ENCODE measurements at regions not wholly inside any gene's neighbourhood (a gene's known extent, or its start where the extent isn't known, plus 50 kb on each side); places are given as distances from the start of the nearest gene placed in this dataset.

DNA sequence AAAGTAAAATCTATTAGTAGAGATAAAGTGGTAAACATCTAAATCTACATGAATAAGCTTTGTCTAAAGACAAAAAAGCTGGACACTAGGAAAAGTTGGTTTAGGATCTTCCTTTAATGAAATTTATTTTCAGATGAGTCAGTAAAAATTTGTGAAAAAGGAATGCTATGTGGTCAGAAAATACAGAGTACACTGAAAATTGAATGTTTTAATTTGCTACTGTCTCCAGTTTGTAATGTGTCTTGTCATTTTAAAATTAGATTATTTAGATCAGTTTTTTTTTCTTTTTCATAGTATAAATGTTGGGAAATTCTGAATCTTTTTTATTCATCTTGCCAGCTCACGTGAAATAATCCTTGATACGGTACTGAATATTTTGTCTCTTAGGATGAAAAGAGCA is 56.9 kb downstream of the SLITRK6 start:
- no peak for DNase-seq

DNA sequence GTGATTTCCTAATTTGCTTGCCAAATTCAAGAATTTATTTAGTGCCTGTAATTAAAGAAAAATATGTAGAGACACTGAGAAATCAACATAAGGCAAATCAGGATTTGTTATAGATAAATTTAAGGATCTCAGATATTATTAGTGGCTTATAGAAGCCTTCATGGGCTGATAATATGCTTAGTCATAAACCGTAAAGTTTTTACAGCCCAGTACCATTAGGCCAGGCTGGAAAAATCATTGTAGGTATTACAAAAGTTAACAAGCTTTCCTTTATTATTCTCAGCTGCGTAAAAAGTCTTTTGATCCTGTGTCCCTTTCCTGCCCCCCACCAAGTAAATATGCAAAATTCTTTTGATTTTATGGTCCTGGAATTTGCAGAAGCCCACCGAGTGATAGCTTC is 58.2 kb downstream of the SLITRK6 start:
- DNase-seq, result no peak

DNA sequence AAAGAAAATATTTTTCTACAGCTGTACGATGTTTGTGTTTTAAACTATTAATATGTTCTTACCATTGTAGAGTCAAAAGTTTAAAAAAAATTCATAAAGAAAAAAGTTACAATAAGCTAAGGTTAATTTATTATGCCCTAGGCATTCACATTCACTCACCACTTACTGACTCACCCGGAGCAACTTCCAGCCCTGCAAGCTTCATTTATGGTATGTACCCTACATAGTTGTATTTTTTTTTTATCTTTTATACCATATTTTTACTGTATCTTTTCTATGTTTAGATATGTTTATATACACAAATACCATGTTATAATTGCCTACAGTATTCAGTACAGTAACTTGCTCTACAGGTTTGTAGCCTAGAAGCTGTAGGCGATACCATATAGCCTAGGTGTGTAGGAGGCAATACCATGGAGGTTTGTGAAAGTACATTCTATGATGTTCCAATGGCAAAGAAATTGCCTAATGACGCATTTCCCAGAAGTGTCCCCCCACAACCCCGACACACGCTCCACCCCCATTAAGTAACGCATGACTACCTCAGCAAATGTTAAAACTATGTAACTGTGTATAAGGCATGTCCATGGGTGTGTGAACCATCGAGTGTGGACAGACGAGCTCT is 60.4 kb downstream of the SLITRK6 start:
- DNase-seq, result no peak

DNA sequence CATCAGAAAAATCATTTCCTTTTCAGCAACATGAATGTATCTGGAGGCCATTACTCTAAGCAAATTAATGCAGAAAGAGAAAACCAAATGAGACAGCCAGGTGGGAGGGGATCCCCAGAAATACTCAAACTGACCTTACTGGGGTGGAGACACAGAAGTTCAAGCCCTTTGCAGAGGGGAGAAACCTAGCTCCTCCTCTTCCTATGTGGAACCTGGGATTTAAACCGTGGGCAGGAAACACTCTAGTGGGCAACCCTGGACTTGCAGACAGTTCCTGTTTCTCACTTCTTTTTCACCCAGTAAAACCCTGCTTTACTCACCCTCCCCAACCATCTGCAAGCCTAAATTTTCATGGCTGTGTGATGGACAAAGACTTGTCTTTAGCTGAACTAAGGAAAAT is 61.3 kb downstream of the SLITRK6 start:
- DNase-seq, result no peak

DNA sequence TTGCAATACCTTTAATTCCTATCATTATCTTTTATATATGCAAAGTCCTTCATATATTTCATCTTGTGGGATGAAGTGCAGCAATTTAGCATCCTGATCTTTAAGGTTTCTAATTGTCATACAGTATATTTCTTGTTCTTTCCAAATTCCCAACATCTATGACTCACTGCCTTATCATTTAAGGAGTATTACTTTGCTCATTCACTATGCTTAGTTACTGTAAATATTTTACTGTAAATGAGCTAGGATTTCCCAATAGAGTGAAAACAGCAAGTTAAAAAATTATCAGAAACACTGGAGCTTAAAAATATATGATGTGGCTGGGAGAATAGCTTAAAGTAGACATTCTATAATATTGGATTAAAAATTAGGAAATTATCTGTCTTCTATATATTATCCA is 69.9 kb downstream of the SLITRK6 start:
- DNase-seq, result no peak

DNA sequence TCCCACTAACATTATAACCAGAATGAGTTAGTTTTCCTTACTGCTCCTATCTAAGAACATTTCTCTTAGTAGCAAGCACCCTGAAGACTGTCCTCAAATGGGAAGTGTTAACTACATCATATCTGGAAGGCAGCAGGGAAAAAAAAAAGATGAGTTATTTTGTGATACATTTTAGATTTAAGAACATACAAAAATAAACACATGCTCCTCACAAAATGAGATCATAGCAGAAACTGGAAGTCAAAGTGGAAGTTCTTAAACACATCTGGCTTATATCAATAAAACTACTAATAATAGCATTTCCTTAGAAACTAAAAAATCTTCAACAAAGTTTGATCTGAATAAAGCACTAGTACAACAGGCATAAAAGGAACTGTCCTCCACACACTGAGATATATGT is 70.4 kb downstream of the SLITRK6 start:
- DNase-seq, result no peak

DNA sequence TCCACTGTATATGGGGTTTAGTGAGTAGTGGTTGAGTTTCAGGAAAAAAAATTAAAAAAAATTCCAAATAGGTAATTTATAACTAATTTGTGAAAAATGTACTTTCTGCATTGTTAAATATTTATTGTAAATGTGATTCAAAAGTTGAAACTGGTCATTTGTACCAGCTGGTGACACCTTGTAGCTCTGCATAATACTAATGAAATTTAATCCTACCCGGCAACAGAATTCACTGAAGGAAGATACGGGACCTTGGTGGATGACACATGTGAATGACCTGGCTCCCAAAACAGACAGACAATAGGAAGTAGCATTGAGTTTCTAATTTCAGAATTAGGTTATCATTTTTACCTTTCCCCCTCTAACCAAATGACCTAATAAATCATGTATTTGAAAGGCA is 73.8 kb downstream of the SLITRK6 start:
- no peak for DNase-seq

DNA sequence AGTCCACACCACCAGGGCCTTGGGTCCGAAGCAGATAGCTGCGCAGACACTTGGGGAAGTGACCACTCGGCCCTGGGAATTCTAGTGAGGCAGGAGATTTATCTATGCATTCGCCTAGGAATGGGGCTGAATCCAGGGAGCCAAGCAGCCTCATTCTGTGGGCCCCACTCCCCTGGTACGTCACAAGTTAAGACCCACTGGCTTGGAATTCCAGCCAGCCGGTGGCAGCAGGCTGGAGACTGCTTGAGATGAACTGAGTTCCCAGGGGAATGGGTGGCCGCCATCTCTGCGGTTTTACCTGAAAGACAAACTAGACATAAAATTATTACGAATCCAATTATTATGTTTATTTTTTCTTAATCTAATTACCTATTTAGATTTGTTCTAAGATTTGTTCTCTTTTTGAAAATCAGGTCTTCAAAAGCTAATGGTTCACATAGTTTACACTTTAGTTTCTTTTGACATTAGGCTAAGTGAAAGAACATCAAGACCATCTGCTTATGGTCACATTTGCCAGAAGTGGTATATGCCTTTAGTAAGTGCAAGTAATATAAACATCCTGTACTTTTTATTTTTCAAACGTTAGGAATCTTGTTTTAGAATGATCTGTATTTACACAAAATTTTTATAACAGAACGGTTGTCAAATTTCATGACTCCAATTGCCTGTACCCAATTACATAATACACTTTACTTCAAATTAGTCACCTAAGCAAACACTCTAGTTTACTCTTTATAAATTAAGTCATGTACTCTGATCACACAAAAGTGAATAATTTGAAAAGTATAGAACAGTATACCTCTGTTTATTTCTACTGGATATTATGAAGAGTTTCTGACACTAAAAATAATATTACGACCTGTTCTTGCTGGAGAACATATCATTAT is 74.4 kb downstream of the SLITRK6 start:
- DNase-seq, result no peak

DNA sequence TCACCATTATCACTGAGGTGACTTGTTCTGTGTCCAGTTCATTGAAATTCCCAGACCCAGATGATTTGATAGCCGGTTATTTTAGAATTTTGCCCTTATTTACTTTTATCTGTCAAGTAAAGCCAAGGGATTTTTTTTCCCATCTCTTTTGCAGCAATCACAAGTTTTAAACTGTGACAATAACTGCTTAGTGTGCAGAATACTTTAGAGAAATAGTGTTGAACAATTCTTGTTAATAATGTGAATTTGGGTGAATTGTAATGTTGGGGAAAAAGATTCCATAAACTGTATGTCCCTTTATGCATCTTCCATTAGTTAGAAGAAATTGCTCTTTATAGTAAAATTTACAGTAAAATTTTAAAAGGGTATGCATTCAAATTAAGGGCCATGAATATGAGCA is 79.5 kb downstream of the SLITRK6 start:
- no peak for DNase-seq

DNA sequence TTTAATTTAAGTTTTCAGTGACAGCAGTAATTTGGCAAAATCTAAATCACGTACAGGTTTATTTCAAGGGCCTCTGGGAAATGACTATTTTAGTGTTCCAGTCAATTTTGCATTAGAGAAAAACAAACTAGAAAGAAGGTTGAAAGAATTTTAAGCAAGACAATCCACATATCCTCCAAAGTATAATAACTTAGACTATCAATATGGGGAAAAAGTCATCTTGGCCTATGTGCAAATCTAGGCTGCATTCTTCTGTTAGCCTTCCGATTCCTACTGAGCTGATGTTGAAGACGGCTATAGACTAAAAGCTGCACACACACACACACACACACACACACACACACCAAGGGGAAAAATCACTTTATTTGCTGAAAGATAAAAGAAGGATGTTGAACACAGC is 81.3 kb downstream of the SLITRK6 start:
- DNase-seq, result no peak

DNA sequence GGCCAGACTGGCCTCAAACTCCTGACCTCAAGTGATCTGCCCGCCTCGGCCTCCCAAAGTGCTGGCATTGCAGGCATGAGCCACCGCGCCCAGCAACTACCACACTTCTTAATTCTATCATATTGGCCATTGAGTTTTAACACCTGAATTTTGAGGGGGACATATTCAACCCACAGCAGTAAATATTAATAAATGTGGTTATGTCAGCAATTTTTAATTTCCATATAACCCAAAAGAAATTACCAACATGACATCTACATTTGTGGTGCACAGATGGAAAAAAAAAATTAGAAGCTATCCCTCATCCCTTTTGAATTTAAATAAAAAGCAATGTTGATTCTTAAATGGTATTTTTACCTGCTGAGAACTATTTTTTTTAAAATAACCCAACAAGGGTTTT is 88.7 kb downstream of the SLITRK6 start:
- DNase-seq, result no peak

DNA sequence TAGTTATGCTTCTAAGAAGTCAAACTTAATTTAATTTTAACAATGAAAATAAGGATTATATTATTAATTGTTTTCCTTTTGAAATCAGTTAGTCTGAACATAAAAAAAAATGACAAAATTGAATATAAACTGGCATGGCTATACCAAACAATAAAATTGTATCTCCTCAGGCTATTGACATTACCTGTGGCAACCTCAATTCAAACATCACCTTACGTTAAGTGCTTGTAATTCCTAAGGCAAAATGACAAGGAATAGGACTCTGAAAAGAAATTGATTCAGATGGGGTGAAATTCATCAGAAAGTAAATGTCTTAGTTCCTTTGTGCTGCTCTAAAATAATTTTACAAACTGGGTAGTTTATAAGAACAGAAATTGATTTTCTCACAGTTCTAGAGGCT is 89.5 kb downstream of the SLITRK6 start:
- DNase-seq, result no peak

DNA sequence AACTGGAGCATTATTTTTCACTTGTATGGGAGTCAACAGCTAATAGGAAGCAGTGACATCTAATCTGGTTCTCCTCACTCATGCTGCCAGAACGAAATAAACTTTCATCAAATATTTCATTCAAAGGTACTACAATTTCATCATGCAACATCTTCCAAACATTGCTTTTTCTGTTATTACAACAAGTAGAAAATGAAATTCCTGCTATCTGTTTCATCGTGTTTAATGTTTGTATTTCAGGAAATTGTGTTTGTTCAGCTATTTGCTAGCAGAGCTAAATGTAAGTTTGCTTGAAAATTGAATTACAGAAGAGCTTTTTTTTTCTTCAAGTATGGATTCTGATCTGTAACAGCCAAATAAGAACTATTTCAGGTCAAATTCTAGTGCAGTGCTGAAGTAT is 90.1 kb downstream of the SLITRK6 start:
- no peak for DNase-seq

DNA sequence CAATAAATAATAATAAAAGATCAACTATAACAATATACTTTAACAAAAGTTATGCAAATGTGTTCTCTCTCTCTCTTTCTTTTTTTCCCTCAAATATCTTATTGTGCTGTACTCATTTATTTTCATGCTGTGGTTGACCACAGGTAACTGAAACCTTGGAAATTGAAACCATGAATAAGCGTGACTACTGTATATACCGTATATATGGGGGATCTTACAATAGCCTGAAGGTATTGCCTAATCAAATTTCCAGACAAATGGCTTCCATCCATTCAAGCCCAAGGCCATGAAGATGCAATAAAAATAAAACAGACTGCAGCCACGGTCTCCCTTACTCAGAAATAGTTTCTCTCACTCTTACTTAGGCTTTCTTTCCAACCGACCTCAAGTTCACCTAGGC is 98.3 kb downstream of the SLITRK6 start:
- DNase-seq, result no peak

DNA sequence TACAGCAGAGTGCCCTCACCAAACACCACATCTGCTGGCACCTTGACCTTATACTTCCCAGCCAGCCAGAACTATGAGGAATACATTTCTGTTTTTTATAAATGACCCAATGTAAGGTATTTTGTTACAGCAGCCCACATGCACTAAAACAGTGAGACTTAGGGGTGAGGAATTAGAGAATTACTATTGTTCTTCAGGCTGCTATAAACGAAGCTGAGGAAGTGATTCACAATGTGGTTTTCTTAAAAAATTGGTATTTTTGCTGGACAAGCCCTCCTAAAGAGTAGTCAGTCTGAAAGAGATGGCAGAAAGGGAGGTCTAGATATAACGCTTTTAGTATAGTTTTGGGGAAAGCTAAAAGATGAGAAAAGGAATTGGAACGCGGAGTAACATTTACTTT is 101.0 kb downstream of the SLITRK6 start:
- DNase-seq, result no peak

DNA sequence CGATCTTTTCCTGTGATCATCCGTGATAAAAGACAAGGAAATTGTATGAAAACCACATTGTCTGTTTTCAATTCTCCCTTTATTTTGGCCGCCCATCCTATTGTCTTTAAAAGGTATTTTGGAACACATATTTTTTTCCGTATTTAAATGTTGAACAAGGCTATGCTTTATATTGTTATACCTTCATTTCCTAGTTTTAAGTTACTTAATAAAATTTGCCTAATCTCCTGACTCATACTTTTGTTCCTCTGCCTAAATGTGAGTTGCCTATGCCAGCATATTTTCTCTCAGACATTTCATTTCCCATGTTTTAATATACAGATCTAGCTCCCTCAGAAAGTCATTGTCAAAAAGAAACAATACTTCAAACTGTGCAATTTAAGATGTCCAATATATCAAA is 104.2 kb downstream of the SLITRK6 start:
- DNase-seq, result no peak

DNA sequence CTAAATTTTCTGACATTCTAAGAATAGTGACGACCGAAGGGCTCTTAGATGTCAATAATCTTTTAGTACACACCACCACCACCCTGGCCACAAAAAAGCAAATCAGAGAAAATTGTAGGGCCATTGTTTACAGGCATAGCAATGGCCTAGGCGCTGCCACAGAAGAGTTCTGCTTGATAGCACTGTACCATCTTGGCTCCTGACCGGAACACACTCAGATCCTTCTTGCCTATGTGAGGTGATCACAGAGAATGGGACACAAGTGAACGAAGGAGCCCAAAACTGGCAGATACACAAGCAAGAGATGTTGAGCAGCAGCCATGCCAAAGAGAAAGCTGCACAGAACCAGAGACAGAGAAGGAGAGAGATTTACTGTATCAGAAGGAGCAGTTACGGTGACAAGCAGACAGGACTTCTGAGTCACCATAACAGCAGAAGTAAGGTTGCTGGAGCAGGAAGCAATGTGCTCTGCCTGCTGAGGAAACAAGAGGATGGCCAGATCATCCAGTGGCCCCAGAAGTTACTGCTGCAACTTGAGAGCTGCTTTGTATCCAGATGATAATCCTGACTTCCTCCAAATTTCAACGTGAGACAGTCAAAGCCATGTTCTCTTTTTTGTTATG is 105.2 kb downstream of the SLITRK6 start:
- no peak for DNase-seq

DNA sequence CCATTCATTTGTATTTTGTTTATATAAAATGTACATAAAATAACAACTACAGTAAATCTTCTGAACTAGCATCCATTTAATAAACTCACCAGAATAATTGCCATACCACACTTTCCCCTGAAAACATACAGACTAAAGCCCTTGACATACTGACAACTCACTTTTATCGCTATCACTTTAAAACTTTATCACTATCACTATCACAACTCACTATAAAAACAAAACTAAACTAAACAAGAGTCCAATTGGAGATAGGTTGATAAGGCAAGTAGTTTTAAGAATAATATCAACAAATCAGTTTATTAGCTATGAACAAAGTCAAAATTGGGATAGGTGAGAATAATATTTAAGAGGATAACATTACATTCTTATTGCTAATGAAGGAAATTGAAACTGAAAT is 108.9 kb downstream of the SLITRK6 start:
- DNase-seq, result no peak

DNA sequence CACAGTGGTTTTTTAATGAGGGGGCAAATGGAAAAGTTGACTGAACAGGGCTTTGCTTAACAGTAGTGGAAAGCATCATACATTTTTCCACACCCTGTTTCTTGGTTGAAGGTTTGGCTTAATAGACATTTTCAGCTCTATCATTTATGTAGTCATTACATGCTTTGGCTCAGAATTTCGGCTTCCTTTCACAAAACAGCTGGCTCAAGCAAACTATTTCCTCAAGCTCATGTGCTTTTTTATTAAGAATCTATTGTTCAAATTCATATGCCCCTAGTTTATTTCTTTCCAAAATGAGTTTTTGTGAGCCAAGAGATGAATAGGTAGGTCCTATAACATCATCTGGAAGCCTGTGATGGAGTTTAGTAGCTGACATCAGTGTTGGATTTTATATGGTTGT is 113.8 kb downstream of the SLITRK6 start:
- no peak for DNase-seq

DNA sequence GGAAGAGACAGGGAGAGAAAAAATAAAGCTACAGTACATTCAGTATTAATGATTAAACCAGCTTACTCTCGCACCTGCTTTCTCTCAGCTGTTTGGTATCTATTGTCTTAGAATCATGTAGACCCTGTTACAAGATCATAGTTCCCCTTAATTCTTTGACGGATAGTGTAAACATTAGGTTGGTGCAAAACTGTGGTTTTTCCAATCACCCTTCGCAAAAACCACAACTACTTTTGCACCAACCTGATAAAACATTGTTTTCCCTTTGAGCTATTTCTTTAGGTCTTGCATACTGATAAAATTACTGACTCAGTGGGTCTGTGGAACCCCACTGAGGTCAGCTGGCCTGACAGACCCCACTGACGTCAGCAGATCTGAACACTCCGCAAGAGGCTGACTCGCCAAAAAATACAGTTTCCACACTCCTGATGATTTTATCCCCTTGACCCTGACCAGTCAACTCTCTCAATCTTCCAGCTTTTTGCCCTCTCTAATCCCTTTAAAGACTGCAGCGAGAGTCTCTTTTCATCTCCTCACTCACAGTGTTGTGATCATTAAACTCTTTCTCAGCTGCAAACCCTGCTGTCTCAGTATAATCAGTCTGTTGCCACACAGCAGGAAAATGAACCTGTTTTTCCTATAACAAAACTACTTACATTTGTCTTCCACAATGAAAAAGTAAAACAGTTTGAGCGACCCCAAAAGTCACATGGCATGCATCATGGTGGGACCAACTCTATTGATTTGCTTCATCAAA is 123.9 kb downstream of the SLITRK6 start:
- no peak for DNase-seq

DNA sequence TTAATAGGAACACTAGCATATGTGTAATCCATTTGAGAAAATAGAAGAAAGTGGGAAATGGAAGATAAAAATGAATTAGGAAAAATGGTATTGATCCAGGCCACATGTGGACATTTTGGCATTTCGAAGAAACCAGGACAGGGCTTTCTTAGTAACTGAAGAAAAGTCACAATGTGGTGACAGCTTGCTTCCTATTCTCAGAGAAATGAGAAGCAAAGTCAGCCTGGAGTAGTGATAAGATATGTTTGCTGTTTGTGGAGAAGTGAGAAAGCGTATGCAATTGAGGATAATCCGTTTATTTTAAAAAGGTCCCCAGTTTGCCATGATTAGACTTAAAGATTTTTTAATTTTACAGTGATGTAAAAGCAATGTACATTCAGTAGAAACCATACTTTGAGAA is 127.9 kb downstream of the SLITRK6 start:
- no peak for DNase-seq

DNA sequence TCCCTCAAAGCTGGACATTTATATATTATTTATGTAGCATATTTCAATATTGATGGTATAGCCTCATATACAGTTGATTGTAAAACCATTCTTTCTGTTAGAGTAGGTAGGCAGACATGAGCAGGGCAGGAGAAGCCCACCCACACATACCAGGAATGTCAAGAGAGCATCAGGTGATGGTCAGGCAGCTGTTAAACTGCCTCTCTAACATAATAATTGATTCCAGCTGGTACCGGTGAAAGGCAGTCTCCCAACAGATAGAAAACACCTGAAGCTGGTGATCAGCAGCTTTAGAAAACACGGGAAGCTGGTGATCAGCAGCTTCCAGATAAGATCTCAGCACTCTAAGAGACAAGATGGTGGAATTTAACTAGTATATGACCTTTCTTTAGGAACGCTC is 132.9 kb downstream of the SLITRK6 start:
- DNase-seq, result no peak

DNA sequence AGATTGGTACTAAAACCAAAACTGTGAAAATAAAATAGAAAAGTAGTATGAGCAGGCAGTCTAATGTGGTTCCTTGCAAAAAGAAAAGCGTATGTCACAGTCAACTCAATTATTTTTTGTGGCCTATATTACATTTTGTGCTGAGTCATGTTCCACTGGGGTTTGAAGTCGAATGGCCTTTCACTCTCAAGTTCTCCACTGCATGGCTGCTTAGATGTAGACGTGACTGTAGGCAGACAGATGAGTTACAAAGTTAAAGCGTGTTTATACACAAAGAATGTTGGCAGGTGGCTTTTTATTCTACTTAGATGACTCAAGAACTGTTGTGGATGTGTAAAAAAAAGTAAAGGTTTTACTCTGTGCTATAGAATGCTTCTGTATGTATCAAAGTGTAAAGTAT is 133.9 kb downstream of the SLITRK6 start:
- no peak for DNase-seq

DNA sequence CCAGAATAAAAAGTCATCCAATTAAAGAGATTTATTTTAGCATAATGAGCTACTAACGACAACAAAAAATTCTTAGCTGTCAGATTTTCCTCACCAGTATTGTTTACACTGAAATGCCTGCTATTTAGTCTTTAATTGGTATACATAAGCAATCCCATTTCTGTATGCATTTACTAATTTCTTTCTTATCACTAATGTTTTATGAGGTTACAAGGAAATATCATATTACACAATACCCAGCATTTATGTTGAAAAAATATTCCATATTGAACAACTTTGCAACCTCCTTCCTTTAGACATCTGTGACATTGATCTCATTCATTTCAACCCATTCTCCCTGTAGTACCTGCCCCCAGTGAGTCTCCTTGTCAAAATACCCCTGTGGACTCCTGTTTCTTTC is 135.4 kb downstream of the SLITRK6 start:
- DNase-seq, result no peak

Data from activated naive CD4-positive, alpha-beta T cell treated with Interleukin-2 at 50 U/mL for 16 hours (primary cell).